ENCODE measurements at regions not wholly inside any gene's neighbourhood (a gene's known extent, or its start where the extent isn't known, plus 50 kb on each side); places are given as distances from the start of the nearest gene placed in this dataset.

- TF ChIP-seq EZH2 (IDR thresholded peaks at IDR 0.05; ENCODE audit: low read length, missing control alignments) (no peak), CTCF (conservative IDR thresholded peaks at IDR 0.05 in 1 of 2, IDR thresholded peaks at IDR 0.05 in 1 of 2; ENCODE audit: low read depth in 1 of 2, low read length in 2 of 2) (no peak)
Measured at GRCh38 chr4:159855731-159856130, 752.9 kb downstream of the RAPGEF2 start.

All from fibroblast of lung (primary cell).